HG02973 (cell line): ENCODE measurements at regions not wholly inside any gene's neighbourhood (a gene's known extent, or its start where the extent isn't known, plus 50 kb on each side); places are given as distances from the start of the nearest gene placed in this dataset.
A peak's percentile ranks its signal among the peaks of the same experiment; 100 is the strongest.
"Not testable (repeated sequence)": the region's sequence is repeated elsewhere in the genome, so short reads cannot be mapped to it uniquely, and the experiment has no call there.

Experiments used
- ATAC-seq: cut with Tn5 transposase; IDR thresholded peaks from one replicate; pipeline ENCODE4 v1.9.1; 2021; ENCODE audit warnings: moderate library complexity; ENCODE audit not compliant: unreplicated experiment

DNA sequence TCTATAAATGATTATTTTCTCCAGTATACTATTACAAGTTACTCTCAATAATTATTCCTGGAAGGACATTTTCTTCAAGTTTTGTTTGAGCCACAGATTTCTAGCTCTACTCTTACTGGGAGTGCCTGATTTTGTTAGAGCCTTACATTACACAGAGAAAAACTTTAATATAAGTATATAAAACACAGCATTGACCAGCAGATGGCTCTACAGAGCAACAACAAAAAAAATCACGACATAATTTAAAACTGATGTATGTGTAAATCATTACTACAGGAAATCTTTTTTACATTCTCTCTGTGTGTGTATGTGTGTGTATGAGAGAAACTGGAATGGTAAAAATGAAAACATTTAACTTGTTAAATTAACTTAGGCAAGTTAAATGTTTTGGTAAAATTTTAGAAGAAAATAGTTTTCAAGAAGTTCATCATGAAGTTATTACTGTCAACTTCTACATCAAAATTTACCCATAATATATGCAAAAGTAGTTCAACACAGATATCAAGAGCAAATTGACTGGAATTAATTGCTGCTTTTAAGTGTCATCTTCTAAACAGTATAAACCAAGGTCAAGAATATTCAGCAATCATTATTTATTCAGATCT lies 103.3 kb downstream of the MDH1 start:
- no peak for ATAC-seq

DNA sequence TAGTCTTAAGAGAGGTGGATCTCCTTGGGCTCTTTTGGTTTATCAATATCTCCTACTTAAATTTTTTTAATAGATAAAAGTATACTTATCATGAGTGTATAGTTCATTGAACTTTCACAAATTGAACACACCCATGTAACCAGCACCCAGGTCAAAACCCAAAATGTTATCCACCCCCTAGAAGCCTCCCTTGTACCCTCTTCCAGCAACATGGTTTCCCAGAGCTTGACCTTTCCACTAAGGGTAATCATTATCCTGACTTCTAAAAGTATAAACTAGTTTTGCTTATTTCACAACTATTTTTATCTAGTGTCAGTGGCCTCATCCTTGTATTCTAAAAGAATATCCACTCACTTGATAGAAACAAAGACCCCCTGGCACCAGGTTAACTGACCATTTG lies 106.8 kb downstream of the MDH1 start:
- no peak for ATAC-seq

DNA sequence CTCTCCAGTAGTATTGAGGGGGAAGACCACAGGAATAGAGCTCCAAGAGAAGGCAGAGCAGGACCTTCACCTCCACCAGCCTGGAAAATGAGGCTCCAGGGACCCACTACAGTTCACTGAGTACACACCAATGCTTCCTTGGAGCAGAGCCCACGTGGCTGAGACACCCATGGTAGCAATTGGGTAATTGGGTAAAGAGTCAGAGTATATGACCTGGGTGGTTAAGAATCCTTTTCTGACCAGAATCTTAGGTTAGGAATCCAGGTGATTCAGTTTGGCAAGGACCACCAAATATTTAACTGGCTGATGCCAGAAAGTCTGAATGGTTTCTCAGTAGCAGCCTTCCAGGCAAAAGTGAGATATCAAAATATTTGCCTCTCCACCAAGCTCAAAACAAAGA lies 107.7 kb downstream of the MDH1 start:
- ATAC-seq = no peak

DNA sequence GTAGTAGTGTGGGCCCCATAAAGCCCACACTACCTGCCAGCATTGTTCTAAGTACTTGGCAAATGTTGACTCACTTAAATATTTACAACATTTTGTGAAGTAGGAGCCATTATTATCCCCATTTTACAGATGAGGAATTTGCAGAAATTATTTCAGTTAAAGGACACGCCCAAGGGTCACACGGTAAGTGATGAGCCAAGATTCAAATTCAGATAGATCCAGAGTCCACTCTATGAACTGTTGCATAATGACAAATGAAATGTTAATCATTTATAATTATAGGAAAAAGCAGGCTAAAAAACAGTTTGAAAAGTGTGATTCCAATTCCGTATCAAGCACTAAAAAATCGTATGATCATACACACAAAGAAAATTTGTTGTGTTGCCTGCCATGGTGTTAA lies 108.4 kb downstream of the MDH1 start:
- ATAC-seq = no peak

DNA sequence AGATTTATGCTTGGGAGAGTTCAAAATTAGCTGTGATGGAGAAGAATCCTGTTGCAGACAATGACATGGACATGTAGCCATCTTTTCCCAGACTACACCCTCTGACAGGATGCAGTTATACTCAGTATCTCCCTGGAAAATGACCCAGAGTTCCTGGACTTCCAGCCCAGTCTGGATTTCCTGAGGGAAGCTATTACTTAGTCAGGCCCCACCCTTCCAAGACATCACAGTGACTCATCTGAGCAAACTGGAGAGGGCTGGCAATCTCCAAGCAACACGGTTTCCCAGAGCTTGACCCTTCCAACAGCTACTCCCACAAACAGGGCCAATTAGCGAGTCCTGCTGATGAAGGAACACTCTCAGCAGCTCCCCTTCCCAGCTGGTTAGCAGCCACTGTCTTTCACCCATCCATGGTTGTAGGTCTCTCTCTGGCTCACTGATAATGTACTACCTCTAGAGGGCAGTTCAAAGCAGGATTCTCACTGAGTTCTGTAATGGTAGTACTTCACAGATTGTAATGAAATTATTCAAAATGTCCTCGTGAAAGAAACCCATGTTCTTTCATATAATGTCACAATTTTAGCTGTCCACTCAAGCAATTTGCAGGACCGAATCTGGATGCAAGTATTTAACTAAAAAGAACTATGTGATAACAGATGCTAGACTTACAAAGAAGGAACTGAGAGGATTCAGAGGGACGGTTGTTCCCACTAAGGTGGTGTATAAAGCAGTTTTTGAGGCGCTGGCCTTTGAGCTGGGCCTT lies 110.2 kb downstream of the MDH1 start:
- ATAC-seq = peak; percentile 51

DNA sequence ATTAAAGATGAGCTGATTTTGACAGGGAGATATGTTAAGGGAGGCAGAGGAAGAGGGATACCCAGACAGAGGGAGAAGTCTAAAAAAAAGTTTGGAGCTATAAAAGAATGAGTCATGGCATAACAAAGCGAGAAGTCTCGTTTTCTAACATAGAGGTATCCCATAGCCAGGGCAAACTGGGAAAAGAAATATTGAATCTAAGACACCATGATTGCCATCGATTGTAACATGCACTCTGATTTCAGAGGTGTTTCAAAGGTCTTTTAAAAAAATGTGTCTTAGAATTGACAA lies 110.7 kb downstream of the MDH1 start:
- ATAC-seq = no peak

DNA sequence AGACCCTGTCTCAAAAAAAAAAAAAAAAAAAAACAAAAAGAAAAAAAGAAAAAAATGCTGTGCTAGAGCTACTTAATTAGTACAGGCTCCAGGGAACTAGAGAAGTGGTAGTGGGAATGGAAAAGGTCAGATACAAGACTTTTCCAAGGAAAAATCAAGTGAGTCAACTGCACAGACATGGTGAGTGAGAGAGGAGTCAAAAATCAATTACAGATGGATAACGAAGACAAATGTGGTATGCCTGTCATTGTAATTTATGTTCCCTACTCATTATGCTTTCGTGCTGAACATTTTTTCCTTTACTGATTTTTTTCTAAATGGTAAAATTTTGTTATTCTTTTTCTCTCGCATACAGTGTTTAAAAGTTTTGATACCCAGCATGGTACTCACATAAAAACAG lies 111.5 kb downstream of the MDH1 start:
- no peak for ATAC-seq

DNA sequence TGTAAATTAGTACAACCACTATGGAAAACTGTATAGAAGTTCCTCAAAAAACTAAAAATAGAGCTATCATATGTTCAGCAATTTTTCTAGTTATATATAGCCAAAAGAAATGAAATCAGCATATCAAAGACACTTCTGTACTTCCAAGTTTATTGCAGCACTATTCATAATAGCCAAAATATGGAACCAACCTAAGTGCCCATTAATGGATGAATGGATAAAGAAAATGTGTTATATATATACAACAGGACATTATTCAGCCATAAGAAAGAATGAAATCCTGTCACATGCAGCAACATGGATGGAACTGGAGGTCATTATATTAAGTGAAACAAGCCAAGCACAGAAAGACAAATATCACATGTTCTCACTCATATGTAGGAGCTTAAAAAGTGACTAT lies 112.6 kb downstream of the MDH1 start:
- no peak for ATAC-seq

DNA sequence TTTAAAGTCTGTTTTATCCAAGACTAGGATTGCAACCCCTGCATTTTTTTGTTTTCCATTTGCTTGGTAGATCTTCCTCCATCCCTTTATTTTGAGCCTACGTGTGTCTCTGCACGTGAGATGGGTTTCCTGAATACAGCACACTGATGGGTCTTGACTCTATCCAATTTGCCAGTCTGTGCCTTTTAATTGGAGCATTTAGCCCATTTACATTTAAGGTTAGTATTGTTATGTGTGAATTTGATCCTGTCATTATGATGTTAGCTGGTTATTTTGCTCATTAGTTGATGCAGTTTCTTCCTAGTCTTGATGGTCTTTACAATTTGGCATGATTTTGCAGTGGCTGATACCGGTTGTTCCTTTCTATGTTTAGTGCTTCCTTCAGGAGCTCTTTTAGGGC lies 117.3 kb downstream of the MDH1 start:
- ATAC-seq = not testable (repeated sequence)

DNA sequence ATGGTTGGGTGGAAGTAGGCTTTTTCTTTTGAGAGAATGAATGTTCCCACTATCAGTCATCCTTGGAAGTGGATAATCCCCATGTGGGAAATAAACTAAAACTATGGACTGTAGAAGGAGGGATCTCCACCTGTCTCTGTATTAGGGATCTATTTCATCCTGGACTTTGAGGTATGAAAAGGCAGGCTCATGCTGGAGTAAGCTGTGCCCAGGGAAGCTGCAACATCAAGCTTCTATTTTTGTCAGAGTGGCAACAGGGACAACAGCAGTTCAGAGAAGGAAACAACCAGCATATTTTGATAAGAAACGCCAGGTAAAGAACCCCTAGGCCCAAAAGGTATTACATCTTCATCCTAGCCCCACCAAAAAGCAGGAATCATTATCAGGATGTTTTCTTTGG lies 122.0 kb downstream of the MDH1 start:
- no peak for ATAC-seq

DNA sequence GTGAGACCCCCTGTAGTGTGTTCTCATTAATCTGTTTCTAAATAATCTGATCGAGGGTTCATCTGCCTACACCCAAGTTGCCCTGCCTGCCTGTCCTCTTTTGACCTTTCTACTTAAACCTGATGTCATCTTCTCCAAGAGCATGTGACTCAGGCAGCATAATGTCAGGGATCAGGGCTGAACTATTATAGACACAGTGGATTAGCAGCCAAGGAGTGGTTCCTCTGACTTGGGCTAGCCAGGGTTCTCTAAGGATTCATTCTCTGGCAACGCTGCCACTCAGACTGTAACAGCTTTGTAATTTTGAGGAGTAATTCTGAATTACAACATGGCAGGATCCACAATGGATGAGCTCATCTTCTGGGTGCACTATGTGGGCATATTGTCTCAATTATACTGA lies 124.0 kb downstream of the MDH1 start:
- no peak for ATAC-seq

DNA sequence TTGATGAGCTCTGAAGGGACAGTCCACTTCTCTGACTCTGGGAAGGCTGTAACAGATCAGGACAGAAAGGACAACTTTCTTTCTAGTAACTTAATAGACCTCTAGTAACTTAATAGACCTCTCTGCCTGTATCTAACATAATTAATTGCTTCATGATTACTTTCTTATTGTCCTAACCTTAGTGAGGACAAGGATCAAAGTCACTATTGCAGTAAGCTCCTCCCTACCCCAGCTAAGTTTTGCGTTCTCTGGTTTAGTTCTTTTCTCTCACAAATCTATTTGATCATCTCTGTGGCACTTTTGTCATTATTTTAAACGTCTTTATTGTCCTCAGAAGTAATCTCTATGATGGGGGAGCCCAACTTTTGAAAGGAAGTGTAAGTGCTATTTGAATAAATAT lies 125.5 kb upstream of the UGP2 start:
- no peak for ATAC-seq

DNA sequence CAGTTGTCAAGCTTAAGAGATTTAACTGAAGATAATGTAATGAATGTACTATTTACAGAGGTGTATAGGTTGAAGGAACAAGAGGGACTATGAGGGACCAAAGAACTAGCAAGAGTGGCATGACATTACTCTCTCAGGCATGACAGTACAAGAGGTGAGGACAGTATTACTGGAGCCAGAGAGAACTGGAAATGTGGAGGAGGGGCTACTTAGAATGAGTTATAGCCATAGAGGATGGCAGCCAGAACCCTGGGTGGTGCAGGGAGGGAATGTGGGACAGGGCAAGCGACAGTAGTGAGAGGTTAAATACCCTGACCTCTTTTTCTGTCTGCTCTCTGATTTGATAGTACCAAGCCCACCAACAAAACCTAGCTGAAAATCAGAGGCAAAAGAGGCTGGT lies 122.6 kb upstream of the UGP2 start:
- ATAC-seq = no peak

DNA sequence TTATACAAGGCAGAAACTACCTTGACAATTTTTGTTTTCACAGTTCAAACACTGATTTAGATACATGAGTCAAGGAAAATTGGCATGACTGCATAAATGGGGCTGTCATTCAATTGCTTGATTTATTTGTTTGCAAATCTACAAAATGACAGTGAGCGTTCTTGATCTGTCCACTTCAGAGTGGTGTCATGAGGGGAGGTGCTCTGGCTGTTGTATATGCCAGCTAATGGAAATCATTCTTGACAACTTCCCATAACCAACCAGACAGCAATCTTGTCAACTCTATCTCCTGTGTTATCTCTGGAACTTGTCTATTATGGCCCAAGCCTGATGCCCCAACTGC lies 120.6 kb upstream of the UGP2 start:
- no peak for ATAC-seq

DNA sequence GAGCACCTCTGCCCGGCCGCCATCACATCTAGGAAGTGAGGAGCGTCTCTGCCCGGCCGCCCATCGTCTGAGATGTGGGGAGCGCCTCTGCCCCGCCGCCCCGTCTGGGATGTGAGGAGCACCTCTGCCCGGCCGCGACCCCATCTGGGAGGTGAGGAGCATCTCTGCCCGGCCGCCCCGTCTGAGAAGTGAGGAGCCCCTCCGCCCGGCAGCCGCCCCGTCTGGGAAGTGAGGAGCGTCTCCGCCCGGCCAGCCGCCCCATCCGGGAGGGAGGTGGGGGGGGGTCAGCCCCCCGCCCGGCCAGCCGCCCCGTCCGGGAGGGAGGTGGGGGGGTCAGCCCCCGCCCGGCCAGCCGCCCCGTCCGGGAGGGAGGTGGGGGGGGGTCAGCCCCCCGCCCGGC lies 119.4 kb upstream of the UGP2 start:
- ATAC-seq = not testable (repeated sequence)

DNA sequence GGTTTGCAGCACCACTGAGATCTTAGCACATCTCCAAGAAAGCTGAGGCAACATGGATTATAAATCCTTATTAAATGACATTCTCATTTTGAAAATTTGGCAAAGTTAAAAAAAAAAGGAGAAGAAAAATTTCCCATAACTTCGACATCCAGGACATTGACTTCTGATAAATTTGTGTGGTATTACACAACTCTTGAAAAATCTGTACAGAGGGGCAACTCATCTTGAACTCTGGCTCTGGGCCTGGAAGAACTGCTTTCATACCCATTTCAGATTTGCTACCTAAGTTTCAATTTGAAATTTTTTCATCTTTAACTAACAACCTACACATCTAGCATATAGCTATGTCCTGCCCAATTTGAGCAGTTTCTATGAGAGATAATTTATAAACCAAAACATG lies 118.0 kb upstream of the UGP2 start:
- no peak for ATAC-seq

DNA sequence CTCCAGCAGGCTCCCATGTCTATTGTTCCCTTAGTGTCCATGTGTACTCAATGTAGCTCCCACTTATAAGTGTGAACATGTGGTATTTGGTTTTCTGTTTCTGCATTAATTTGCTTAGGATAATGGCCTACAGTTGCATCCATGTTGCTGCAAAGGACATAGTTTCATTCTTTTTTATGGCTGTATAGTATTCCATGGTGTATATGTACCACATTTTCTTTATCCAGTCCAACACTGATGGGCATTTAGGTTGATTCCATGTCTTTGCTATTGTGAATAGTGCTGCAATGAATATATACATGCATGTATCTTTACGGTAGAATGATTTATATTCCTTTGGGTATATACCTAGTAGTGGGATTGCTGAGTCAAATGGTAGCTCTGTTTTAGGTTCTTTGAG lies 116.5 kb upstream of the UGP2 start:
- not testable (repeated sequence) for ATAC-seq

DNA sequence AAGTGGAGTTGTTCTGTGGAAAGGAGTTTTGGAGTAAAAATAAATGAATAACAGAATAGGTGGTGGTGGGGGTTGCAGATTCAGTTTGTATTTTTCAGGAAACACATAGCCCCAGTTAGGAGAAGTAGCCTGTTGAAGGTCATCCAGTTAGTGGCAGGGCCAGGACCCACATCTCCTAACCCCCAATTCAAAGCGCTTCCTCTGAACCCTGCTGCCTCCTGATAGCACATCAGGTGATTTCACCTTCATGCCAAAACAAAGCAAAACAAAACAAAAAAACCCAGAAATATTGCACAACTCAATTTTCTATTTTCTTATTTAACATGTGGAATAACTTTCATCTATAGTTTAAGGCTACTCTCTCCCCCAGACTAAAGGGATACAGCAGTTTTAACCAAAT lies 112.3 kb upstream of the UGP2 start:
- no peak for ATAC-seq

DNA sequence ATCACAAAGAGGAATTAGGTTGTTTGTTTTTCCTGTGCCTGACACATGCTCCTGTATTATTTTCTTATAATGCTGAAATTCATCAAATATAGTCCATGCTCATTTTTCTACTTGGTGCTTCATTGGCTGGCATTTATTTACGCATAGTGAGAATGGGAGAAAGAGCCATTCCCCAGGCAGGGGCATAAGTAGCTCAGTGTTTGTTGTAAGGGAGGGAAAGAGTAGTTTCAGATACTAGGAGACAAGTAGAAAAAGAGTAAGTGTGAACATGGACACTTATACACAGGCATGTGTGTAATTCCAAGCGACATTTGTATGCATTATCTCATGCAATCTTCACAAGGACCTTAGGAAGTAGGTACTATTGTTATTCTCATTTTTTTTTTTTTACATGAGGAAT lies 111.9 kb upstream of the UGP2 start:
- no peak for ATAC-seq

DNA sequence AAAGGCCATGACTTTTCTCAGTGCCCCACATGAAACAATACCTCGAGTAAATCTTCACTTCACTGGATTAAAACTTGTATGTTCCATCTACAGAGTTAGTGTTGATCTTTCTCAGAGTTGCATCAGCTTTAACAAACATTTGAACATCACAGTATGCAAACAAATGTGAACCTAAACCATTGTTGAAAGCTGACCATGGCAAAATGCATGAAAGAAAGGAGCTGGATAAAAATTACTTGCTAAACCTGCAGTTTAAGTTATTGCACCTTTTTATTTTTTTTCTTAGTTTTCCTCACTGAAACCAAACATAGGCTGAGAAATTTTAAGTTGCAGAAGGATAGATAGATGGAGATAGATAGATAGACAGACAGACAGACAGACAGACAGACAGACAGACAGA lies 107.2 kb upstream of the UGP2 start:
- ATAC-seq = no peak

DNA sequence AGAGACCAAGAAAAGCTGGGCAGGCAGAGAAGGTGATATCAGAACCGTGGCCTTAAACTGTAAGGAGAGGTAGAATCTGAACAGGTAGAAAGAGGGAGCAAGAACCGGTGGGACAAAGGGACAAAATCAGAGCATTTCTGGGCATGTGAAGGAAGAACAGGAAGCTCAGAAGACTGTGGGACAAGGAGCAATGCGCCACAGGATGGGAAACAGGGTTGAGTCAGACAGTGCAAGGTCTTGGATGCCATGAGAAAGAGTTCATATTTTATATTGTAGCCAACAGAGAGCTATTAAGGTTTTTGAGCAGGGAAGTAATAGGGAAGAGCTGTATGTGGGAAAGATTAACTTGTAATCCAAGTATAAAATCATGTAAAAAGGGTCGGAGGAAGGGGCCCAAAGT lies 106.4 kb upstream of the UGP2 start:
- ATAC-seq = no peak

DNA sequence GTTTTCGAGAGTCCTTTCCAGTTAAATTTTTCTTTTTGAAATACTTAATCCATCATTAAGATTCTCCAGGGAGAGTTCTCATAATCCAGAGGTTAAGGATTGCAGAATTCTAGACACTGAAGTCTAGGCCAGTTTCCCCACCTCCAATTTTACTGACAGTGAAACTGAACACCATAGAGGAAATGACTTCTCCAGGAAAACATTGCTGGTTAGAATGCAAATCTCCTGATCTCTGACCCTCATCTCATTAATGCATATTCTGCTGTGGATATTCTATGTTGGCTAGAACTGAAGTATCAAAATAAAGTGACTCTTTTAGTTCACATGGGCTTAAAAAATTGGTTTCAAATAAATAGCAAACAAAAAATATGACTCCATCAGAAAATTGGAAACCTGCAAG lies 105.8 kb upstream of the UGP2 start:
- no peak for ATAC-seq

DNA sequence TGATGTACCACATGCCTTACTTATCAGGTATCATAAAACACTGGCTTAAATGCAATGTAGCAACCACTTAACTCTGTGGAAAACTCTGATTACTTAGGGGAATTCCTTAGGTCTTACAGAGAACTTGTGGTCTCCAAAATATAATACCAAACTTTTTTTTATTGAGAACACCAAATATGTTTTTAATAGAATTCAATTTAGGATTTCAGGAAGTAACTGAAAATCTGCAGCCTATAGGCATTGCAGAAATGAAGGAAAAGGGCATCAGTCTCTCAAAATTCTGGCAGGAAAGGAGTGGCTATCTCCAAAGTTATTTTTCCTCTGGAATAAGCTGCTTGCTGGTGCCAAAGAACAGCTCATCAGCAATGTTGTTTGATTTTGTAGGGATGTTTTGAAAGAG lies 105.3 kb upstream of the UGP2 start:
- ATAC-seq = no peak
